ENCODE measurements at regions not wholly inside any gene's neighbourhood (a gene's known extent, or its start where the extent isn't known, plus 50 kb on each side); places are given as distances from the start of the nearest gene placed in this dataset.

- H3K36me3 ChIP-seq (ENCODE audit: control insufficient read depth in 2 of 2, insufficient read depth in 1 of 2, low read length in 2 of 2) = no peaks in the 10 kb centered on the region
- CTCF ChIA-PET = interaction anchor here (0.6 kb wide), 1 partner anchor 48 kb away, joined by 3 read pairs; no protein-coding TSS in a partner anchor
- H3K4me3 ChIP-seq (ENCODE audit: low read depth, low read length) = no peak overlapping the region
- POLR2A ChIA-PET = interaction anchor here (0.7 kb wide), 2 partner anchors 15 to 63 kb away, joined by 3 to 4 read pairs; no protein-coding TSS in a partner anchor
- no peaks in the 10 kb centered on the region for H3K9me3 ChIP-seq (ENCODE audit: control insufficient read depth, insufficient read depth, low read depth, low read length)
- TF ChIP-seq PRDM1 (tag by site-specific recombination; IDR thresholded peaks at IDR 0.05) (no peak), ZNF280D (tag by site-specific recombination; IDR thresholded peaks at IDR 0.05) (no peak), ZNF626 (tag by site-specific recombination; IDR thresholded peaks at IDR 0.05) (no peak), ZNF518A (tag by site-specific recombination; conservative IDR thresholded peaks at IDR 0.05; ENCODE audit: low read depth) (no peak), ZBTB10 (tag by site-specific recombination; IDR thresholded peaks at IDR 0.05) (no peak), BCL11B (tag by site-specific recombination; IDR thresholded peaks at IDR 0.05; ENCODE audit: low read depth) (no peak), ZNF623 (tag by site-specific recombination; IDR thresholded peaks at IDR 0.05) (no peak), ZNF639 (tag by site-specific recombination; IDR thresholded peaks at IDR 0.05) (no peak), OVOL3 (tag by site-specific recombination; IDR thresholded peaks at IDR 0.05) (no peak), ZNF366 (tag by site-specific recombination; conservative IDR thresholded peaks at IDR 0.05) (no peak), PATZ1 (tag by site-specific recombination; IDR thresholded peaks at IDR 0.05) (no peak), RBAK (tag by site-specific recombination; IDR thresholded peaks at IDR 0.05) (no peak), ZNF621 (tag by site-specific recombination; IDR thresholded peaks at IDR 0.05) (no peak), ZNF138 (tag by site-specific recombination; IDR thresholded peaks at IDR 0.05; ENCODE audit: borderline replicate concordance) (no peak), ZNF837 (tag by site-specific recombination; IDR thresholded peaks at IDR 0.05) (no peak)
- H3K4me1 ChIP-seq (ENCODE audit: control insufficient read depth, insufficient read depth, low read length) = no peaks in the 10 kb centered on the region
- no peak overlapping the region for H3K27ac ChIP-seq (ENCODE audit: extremely low read depth, low read depth, low read length)
Observed at GRCh38 chr12:43151441-43151981, 400.5 kb downstream of the ADAMTS20 start.
